ENCODE measurements at regions not wholly inside any gene's neighbourhood (a gene's known extent, or its start where the extent isn't known, plus 50 kb on each side); places are given as distances from the start of the nearest gene placed in this dataset.
A peak's percentile ranks its signal among the peaks of the same experiment; 100 is the strongest.
"Not testable (repeated sequence)": the region's sequence is repeated elsewhere in the genome, so short reads cannot be mapped to it uniquely, and the experiment has no call there.

- intact Hi-C loops (cut with DNase I), result no loop called here
- no peak for ATAC-seq
Observed at GRCh38 chr7:51847461-51848134, 531.0 kb upstream of the COBL start.

GRCh38 chr7:51839130-51839529 lies 522.5 kb upstream of the COBL start:
- DNase-seq (ENCODE audit: low spot score); ATAC-seq; intact Hi-C loops (cut with DNase I): not testable (repeated sequence)

More at GRCh38 chr7:51847461-51848134, 531.0 kb upstream of the COBL start:
- no peak for DNase-seq (ENCODE audit: low spot score)

GRCh38 chr7:51827631-51828030 lies 511.0 kb upstream of the COBL start:
- ATAC-seq, result no peak
- intact Hi-C loops (cut with DNase I), result no loop called here
- DNase-seq (ENCODE audit: low spot score), result no peak

- ATAC-seq, result no peak
- intact Hi-C loops (cut with DNase I), result no loop called here
- no peak for DNase-seq (ENCODE audit: low spot score)
Observed at GRCh38 chr7:51824050-51824449, 507.4 kb upstream of the COBL start.

- DNase-seq (ENCODE audit: low spot score) (no peak), ATAC-seq (no peak)
- intact Hi-C loops (cut with DNase I), result no loop called here
Observed at GRCh38 chr7:51823437-51823836, 506.8 kb upstream of the COBL start.

DNA sequence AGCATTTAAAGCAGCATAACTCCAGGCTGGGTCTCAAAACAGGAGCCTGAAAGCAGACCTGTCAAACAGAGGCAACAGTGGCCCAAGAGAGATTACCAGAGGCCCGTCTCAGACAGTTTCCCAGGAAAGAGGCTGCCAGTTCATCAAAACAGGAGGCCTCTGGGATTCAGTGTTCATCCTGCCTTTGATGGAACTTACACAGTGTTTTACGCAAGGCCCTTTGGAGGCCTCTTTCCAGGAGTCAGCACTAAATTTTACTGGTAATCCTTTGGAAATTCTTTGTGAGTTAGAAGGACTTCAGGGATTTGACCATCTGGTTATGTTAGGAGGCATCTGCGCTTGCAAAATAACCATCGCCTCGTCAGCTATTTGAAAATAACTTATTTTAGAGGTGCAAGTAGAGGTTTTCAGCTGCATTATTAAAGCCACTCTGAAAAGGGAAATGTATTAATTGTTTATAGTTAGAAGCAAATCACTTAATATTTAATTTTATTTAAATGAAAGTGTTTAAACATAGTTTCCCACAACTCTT lies 501.2 kb upstream of the COBL start:
- intact Hi-C loops (cut with DNase I), result no loop called here
- no peak for DNase-seq (ENCODE audit: low spot score)
- ATAC-seq, result peak; percentile 49

- DNase-seq (ENCODE audit: low spot score); intact Hi-C loops (cut with DNase I); ATAC-seq: not testable (repeated sequence)
Observed at GRCh38 chr7:51805783-51806431, 489.3 kb upstream of the COBL start.

DNA sequence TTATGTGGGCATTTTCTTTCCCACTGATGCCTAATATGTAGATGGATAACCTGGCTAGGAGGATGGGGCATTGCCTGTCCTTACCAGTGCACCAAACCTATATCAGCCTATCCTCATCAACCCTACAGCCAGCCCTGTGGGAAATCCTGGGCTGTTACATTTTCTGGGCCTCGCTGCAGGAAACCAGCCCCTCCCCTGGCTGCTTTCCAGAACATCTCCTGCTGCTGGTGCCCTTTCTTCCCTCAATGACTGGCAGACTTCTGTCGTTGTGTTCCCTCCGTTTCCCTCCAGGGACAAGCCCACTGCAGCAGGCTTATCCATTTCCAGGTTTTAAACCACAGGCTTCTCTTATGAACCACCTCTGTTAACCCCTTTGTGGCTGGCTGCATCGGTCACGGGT lies 486.1 kb upstream of the COBL start:
- no peak for DNase-seq (ENCODE audit: low spot score)
- ATAC-seq, result no peak
- intact Hi-C loops (cut with DNase I), result no loop called here

DNA sequence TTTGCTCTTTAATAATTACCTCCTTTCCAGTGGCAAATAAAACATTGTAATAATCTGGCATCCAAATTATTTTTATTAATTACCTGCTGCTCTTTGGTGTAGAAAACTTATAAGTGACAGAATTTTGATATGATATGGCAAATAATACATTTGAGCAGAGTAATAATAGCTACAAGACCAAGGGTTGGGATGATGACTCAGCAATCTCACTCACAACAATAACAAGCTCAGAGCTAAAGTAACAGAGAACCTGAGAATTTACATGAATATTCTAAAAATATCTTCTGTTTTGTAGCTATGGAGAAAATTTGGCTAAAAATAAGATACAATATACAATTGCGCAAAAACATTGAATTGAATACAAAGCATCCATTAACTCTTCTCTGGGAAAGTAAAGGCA lies 480.8 kb upstream of the COBL start:
- no peak for ATAC-seq
- no peak for DNase-seq (ENCODE audit: low spot score)
- intact Hi-C loops (cut with DNase I), result no loop called here

GRCh38 chr7:51792796-51793195 lies 476.2 kb upstream of the COBL start:
- no peak for DNase-seq (ENCODE audit: low spot score)
- ATAC-seq, result no peak
- intact Hi-C loops (cut with DNase I), result no loop called here

- DNase-seq (ENCODE audit: low spot score), result no peak
- ATAC-seq, result no peak
- intact Hi-C loops (cut with DNase I), result no loop called here
Observed at GRCh38 chr7:51789489-51789888, 472.9 kb upstream of the COBL start.

DNA sequence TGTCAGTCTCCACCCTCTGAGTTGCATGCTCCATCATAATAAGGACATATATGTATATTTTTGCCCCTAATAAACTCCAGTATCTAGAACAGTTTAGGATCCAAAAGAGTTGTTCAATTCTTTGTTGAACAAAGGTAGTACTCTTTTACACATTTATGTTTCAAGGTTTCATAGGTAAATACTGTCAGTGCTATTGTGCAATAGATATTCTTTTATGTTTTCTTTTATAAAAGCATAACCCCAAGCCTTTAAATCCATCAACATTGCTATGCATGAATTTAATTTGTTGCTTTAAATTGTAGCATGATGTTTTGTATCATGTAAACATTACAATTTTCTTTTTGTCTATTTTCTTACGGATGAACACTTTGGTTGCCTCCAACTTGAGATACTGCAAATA lies 469.7 kb upstream of the COBL start:
- intact Hi-C loops (cut with DNase I), result no loop called here

DNA sequence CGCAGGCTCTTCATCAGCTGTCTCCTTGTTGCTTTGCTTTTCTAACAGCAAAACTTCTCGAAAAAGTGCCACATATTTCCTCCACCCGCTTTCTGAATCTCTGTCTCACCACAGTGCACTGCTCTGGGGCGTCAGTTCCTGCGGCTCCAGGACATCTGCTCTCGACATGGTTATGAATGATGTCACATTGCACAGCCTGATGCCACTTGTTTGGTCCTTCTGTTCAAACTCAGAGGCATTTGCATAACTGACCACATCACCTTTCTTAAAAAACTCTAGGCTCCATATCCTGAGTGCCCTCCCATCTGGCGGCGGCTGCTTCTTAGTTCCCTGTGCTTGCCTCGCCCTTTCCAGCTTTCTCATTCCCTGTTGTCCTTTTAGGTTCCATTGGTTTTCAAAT lies 469.3 kb upstream of the COBL start:
- no peak for ATAC-seq
- intact Hi-C loops (cut with DNase I), result no loop called here
- no peak for DNase-seq (ENCODE audit: low spot score)

More for the DNA sequence above, 469.7 kb upstream of the COBL start:
- no peak for DNase-seq (ENCODE audit: low spot score)
- ATAC-seq, result no peak

DNA sequence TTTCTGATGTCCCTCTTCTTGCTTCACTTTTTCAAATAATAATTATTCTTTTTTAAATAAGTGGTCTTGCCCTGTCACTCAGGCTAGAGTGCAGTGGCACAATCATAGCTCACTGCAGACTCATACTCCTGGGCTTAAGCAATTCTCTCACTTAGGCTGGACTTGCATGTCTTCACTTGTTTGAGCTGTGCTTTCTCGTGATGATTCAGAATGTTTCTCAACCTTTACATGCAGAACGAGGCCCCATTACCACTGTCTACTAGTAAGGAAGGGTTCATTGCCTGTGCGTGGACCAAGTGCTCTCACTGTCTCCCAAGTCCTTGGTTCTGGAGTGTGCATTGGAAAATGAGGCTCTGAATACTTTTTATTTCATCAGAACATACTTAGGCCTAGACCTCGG lies 468.6 kb upstream of the COBL start:
- no peak for DNase-seq (ENCODE audit: low spot score)
- ATAC-seq, result no peak
- intact Hi-C loops (cut with DNase I), result no loop called here

GRCh38 chr7:51783241-51783640 lies 466.6 kb upstream of the COBL start:
- DNase-seq (ENCODE audit: low spot score) (no peak), ATAC-seq (no peak)
- intact Hi-C loops (cut with DNase I), result no loop called here

GRCh38 chr7:51778121-51778520 lies 461.5 kb upstream of the COBL start:
- DNase-seq (ENCODE audit: low spot score), result no peak
- no peak for ATAC-seq
- intact Hi-C loops (cut with DNase I), result no loop called here

DNA sequence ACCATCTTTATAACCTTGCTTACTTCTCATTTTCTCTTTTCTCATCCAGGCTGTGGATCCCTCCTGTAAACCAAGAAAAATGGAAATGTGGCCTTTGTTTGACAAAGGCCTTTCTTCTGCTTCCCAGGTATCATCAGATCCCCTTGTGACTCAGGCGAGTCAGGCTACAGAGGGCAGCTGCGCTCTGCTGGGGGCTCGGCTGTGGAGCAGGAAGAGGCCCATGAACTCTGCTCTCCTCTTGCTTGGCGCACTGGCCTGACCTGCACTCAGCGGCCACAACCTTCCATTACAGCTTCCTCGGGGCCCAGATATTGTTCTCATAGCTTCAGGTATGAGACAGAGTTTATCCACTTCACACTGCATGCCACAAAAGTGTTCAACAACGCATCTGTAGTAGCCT lies 457.6 kb upstream of the COBL start:
- ATAC-seq (no peak), DNase-seq (ENCODE audit: low spot score) (no peak)
- intact Hi-C loops (cut with DNase I), result no loop called here

- no peak for ATAC-seq
- intact Hi-C loops (cut with DNase I), result no loop called here
- DNase-seq (ENCODE audit: low spot score), result no peak
Observed at GRCh38 chr7:51772190-51772589, 455.6 kb upstream of the COBL start.

GRCh38 chr7:51764976-51765375 lies 448.4 kb upstream of the COBL start:
- ATAC-seq (no peak), DNase-seq (ENCODE audit: low spot score) (no peak)
- intact Hi-C loops (cut with DNase I), result no loop called here

- DNase-seq (ENCODE audit: low spot score) (no peak), ATAC-seq (no peak)
- intact Hi-C loops (cut with DNase I), result no loop called here
Observed at GRCh38 chr7:51759985-51760384, 443.4 kb upstream of the COBL start.

GRCh38 chr7:51757960-51758359 lies 441.4 kb upstream of the COBL start:
- ATAC-seq (no peak), DNase-seq (ENCODE audit: low spot score) (no peak)
- intact Hi-C loops (cut with DNase I), result no loop called here
